ENCODE measurements at regions not wholly inside any gene's neighbourhood (a gene's known extent, or its start where the extent isn't known, plus 50 kb on each side); places are given as distances from the start of the nearest gene placed in this dataset.

- DNase-seq (ENCODE audit: low spot score) (no peak), ATAC-seq (no peak)
- TF ChIP-seq CTCF (IDR thresholded peaks at IDR 0.05): no peak
- H3K36me3 Mint-ChIP-seq: no peaks in the 10 kb centered on the region
- ChIA-PET POLR2A (no interaction called here), CTCF (interaction anchor here (0.8 kb wide), 1 partner anchor 314 kb away, joined by 3 read pairs; no protein-coding TSS in a partner anchor)
- H3K27me3 Mint-ChIP-seq (ENCODE audit: low read depth): no peaks in the 10 kb centered on the region
- H3K9me3 Mint-ChIP-seq: no peaks in the 10 kb centered on the region
- no peak overlapping the region for H3K4me3 Mint-ChIP-seq
- H3K4me1 Mint-ChIP-seq: no peaks in the 10 kb centered on the region
- H3K27ac Mint-ChIP-seq: no peak overlapping the region
Measured at GRCh38 chr6:126805861-126806260, 312.6 kb upstream of the RSPO3 start.

GRCh38 chr6:126807876-126808275, 310.6 kb upstream of the RSPO3 start:
- no peaks in the 10 kb centered on the region for H3K27me3 Mint-ChIP-seq (ENCODE audit: low read depth)
- peaks cover 5% of the 10 kb centered on the region for H3K4me1 Mint-ChIP-seq
- CTCF ChIA-PET: no interaction called here
- POLR2A ChIA-PET: no interaction called here
- H3K9me3 Mint-ChIP-seq: no peaks in the 10 kb centered on the region
- DNase-seq (ENCODE audit: low spot score) (no peak), ATAC-seq (no peak)
- H3K36me3 Mint-ChIP-seq: no peaks in the 10 kb centered on the region
- TF ChIP-seq, protein P1, sequence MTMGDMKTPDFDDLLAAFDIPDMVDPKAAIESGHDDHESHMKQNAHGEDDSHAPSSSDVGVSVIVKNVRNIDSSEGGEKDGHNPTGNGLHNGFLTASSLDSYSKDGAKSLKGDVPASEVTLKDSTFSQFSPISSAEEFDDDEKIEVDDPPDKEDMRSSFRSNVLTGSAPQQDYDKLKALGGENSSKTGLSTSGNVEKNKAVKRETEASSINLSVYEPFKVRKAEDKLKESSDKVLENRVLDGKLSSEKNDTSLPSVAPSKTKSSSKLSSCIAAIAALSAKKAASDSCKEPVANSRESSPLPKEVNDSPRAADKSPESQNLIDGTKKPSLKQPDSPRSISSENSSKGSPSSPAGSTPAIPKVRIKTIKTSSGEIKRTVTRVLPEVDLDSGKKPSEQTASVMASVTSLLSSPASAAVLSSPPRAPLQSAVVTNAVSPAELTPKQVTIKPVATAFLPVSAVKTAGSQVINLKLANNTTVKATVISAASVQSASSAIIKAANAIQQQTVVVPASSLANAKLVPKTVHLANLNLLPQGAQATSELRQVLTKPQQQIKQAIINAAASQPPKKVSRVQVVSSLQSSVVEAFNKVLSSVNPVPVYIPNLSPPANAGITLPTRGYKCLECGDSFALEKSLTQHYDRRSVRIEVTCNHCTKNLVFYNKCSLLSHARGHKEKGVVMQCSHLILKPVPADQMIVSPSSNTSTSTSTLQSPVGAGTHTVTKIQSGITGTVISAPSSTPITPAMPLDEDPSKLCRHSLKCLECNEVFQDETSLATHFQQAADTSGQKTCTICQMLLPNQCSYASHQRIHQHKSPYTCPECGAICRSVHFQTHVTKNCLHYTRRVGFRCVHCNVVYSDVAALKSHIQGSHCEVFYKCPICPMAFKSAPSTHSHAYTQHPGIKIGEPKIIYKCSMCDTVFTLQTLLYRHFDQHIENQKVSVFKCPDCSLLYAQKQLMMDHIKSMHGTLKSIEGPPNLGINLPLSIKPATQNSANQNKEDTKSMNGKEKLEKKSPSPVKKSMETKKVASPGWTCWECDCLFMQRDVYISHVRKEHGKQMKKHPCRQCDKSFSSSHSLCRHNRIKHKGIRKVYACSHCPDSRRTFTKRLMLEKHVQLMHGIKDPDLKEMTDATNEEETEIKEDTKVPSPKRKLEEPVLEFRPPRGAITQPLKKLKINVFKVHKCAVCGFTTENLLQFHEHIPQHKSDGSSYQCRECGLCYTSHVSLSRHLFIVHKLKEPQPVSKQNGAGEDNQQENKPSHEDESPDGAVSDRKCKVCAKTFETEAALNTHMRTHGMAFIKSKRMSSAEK (CRISPR knock-in tag; IDR thresholded peaks at IDR 0.05; ENCODE audit: borderline replicate concordance): no peak
- TF ChIP-seq CBFB (CRISPR knock-in tag; IDR thresholded peaks at IDR 0.05; ENCODE audit: low read depth): no peak
- no peak overlapping the region for H3K4me3 Mint-ChIP-seq
- no peak overlapping the region for H3K27ac Mint-ChIP-seq

DNA sequence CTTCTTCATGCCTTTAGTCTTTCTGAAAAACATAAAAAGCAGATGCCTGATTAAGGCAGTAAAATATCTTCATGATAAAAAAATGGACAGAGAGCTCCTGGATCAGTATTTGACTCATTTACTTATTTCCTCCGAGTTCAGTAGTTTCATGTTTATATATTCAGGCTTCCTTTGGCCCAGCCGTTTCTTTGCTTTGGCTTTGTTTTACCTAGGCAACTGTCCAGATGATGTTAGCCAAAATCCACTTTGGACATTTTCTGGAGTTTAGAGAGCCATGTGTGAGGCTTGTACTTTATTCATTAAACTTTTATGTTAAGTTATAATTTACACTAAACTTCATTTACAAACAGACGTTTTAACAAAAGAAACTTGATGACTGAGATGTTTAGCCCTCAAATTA, 307.1 kb upstream of the RSPO3 start:
- Mint-ChIP-seq H3K27me3 (ENCODE audit: low read depth) (no peaks in the 10 kb centered on the region), H3K27ac (no peak overlapping the region), H3K9me3 (no peaks in the 10 kb centered on the region), H3K4me3 (no peak overlapping the region), H3K36me3 (no peaks in the 10 kb centered on the region), H3K4me1 (peaks cover 5% of the 10 kb centered on the region)
- TF ChIP-seq ZNF317 (CRISPR knock-in tag; IDR thresholded peaks at IDR 0.05; ENCODE audit: borderline replicate concordance, low read depth): no peak
- TF ChIP-seq, protein P2, sequence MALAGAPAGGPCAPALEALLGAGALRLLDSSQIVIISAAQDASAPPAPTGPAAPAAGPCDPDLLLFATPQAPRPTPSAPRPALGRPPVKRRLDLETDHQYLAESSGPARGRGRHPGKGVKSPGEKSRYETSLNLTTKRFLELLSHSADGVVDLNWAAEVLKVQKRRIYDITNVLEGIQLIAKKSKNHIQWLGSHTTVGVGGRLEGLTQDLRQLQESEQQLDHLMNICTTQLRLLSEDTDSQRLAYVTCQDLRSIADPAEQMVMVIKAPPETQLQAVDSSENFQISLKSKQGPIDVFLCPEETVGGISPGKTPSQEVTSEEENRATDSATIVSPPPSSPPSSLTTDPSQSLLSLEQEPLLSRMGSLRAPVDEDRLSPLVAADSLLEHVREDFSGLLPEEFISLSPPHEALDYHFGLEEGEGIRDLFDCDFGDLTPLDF (CRISPR knock-in tag; IDR thresholded peaks at IDR 0.05): no peak
- no peak for TF ChIP-seq CREM (CRISPR knock-in tag; IDR thresholded peaks at IDR 0.05)
- no peak for TF ChIP-seq CDX4 (CRISPR knock-in tag; IDR thresholded peaks at IDR 0.05; ENCODE audit: borderline replicate concordance)
- no peak for TF ChIP-seq E2F5 (CRISPR knock-in tag; IDR thresholded peaks at IDR 0.05)
- TF ChIP-seq FOXP4 (CRISPR knock-in tag; IDR thresholded peaks at IDR 0.05): no peak
- TF ChIP-seq PRDM15 (CRISPR knock-in tag; IDR thresholded peaks at IDR 0.05): no peak
- ChIA-PET POLR2A (no interaction called here), CTCF (no interaction called here)
- ATAC-seq (no peak), DNase-seq (ENCODE audit: low spot score) (no peak)

Data from WTC11 (cell line).